HG02678 (cell line): ENCODE measurements at regions not wholly inside any gene's neighbourhood (a gene's known extent, or its start where the extent isn't known, plus 50 kb on each side); places are given as distances from the start of the nearest gene placed in this dataset.

Experiments
- ATAC-seq: cut with Tn5 transposase; IDR thresholded peaks from one replicate; pipeline ENCODE4 v1.9.1; 2021; ENCODE audit warnings: mild to moderate bottlenecking, moderate library complexity; ENCODE audit not compliant: unreplicated experiment

DNA sequence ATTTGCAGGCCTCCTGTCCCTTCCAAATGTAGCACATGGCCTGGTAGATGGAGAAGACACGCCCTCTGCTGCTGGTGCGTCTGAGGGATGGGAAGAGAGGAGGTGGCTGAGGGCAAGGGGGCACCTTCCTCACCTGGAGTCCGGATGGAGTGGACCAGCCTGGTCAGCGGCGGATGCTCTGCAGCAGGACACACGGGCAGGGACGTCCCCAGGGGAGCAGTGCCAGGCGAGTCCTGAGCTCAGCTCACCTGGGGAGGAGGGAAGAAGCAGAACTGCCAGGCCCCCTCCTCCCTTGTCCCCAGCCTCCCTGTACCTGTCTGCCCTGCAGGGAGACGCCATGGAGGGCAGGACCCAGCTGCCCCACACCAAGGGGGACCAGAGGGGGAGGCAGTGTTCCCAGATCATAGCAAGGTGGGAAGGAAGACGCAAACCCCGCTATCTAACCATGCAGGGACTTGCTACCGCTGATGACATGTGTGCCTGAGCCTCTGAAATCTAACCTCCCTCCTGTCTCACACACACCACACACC, 1495.9 kb downstream of the BRD1 start:
- ATAC-seq: no peak

DNA sequence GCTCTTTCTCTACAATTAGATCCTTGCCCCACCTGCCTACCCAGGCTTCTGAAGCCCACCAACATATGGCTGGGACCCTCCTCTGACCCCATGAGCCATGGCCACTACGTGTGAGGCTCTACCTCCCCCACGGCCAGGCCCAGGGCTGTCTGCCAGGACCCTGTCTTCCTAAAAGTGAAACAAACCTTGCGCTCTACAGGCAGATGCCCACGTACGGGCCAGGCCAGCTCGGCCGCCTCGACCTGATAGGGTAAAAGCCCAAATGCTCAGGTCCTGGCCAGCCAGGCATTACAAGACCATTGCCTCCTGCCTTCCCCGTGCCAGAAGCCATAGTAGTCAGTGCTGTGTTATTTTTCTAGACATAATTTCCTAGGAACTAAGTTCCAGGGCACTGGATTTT, 1496.4 kb downstream of the BRD1 start:
- no peak for ATAC-seq

DNA sequence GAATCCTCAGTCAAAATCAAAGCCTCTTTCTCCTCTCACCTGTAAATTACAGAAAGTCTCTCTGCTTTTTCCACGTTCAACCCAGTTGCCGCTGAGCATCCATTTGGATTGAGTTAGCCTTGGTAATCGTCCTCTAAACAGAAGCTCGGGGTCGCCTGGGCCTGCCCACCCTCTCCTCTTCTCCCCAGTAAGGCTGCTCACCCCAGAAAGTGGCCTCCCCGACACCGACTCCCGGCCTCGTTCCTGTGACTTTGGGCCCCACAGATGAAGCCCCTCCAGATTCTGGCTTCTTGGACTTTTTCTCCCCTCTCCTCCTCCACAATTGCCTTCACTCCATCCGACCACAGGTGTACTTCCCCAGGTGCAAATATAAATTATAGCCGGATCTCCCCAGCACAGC, 1500.0 kb downstream of the BRD1 start:
- ATAC-seq: no peak

- no peak for ATAC-seq
Observed at GRCh38 chr22:48323746-48324145, 1503.9 kb downstream of the BRD1 start.

- ATAC-seq: no peak
Observed at GRCh38 chr22:48322907-48323306, 1504.8 kb downstream of the BRD1 start.

GRCh38 chr22:48321986-48322545, 1505.6 kb downstream of the BRD1 start:
- no peak for ATAC-seq

- ATAC-seq: no peak
Observed at GRCh38 chr22:48320683-48321451, 1506.8 kb downstream of the BRD1 start.

- no peak for ATAC-seq
Observed at GRCh38 chr22:48320048-48320682, 1507.5 kb downstream of the BRD1 start.

GRCh38 chr22:48319321-48320047, 1508.2 kb downstream of the BRD1 start:
- no peak for ATAC-seq

- no peak for ATAC-seq
Observed at GRCh38 chr22:48318575-48319320, 1508.9 kb downstream of the BRD1 start.

GRCh38 chr22:48318173-48318572, 1509.5 kb downstream of the BRD1 start:
- no peak for ATAC-seq

- no peak for ATAC-seq
Observed at GRCh38 chr22:48316257-48317250, 1511.1 kb downstream of the BRD1 start.

GRCh38 chr22:48315439-48316256, 1512.0 kb downstream of the BRD1 start:
- ATAC-seq: no peak

DNA sequence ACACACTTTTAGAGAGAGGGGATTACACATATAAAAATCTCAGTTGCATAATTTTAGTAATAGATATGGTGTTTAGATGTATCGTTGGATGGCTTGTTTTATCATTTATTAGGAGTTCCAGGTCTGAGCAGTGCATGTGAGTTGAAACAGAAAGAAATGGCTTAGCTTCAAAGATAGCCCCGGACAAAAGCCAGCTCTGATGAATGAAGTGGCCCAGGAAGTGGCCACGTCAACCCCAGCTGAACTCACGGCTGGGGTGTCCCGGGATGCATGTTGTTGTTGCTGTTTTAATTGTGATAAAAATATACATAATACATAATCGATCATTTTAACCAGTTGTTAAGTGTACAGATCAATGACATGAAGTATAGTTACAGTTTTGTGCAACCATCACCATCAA, 1513.6 kb downstream of the BRD1 start:
- no peak for ATAC-seq

DNA sequence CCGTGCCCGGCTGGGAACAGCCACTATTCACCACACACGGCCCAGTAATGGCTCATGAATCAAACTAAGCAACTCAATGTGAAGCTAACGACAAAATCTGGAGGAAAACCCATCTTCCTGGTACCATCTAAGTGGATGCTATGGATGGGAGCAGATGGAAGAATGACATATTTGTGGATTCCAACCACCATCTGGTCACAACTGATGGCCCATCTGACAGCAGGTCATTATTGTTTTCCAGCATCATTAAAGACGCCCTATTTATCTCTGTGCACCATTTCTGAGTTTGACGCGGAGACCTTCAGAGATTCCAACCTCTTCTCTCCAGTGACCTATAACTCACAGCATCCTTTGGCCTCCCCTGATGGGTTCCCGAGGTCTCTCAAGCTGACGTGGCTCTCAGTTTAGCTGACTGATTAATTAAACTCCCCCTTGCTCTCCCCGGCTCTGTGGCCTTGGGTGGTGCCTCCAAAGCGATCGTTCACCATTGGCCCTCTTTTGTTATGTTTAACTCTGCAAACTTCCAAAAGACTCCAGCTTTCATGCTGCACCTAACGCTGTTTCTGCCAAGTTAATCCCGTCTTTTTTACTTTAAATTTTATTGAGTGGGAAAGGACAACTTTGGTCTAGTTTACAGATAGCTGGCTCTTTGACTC, 1514.4 kb downstream of the BRD1 start:
- ATAC-seq: no peak

- no peak for ATAC-seq
Observed at GRCh38 chr22:48310740-48311139, 1516.9 kb downstream of the BRD1 start.

- ATAC-seq: no peak
Observed at GRCh38 chr22:48310289-48310688, 1517.4 kb downstream of the BRD1 start.

GRCh38 chr22:48309836-48310235, 1517.8 kb downstream of the BRD1 start:
- ATAC-seq: no peak
